ENCODE measurements at regions not wholly inside any gene's neighbourhood (a gene's known extent, or its start where the extent isn't known, plus 50 kb on each side); places are given as distances from the start of the nearest gene placed in this dataset.

DNA sequence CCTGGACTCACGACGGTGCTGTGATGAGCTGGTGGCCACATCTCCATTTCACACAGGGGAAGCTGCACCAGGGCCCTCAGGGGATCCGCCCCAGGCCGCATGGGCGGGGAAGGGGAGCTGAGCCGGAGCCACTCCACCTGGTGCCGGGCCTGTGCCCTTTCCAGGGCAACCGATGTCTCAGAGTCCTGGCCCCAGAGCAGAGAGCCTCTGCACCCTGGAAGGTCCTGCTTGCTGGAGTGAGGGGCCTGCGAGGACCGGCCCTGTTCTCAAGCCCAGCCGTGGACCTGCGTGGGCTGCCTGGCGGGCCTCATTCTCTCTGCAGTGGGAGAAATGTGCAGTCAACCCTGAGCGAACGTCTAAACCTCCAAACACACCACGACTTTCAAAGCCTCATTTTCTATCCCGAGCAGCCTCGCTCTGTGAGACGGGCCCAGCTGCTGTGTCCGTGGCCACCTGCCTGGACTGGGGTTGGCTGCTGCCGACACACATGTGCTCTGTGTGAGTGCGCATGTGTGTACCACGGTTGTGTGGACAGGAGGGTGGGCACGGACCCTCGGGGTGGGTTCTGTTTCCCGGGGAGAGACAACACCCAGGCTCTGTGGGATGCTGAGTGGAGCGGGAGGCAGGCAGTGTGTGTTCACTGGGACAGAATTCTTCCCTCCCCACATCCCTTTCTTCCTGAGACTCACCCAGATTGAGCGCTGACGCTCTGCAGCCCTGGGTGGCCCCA is 163.5 kb downstream of the KIF26A start:
- peaks cover 7% of the 10 kb centered on the region for H3K9me3 ChIP-seq (ENCODE audit: control insufficient read depth, low read depth, low read length)
- no peak overlapping the region for H3K9ac ChIP-seq (ENCODE audit: control insufficient read depth, extremely low read depth, insufficient read depth, low read length)
- TF ChIP-seq, protein P1, sequence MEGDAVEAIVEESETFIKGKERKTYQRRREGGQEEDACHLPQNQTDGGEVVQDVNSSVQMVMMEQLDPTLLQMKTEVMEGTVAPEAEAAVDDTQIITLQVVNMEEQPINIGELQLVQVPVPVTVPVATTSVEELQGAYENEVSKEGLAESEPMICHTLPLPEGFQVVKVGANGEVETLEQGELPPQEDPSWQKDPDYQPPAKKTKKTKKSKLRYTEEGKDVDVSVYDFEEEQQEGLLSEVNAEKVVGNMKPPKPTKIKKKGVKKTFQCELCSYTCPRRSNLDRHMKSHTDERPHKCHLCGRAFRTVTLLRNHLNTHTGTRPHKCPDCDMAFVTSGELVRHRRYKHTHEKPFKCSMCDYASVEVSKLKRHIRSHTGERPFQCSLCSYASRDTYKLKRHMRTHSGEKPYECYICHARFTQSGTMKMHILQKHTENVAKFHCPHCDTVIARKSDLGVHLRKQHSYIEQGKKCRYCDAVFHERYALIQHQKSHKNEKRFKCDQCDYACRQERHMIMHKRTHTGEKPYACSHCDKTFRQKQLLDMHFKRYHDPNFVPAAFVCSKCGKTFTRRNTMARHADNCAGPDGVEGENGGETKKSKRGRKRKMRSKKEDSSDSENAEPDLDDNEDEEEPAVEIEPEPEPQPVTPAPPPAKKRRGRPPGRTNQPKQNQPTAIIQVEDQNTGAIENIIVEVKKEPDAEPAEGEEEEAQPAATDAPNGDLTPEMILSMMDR (optimal IDR thresholded peaks at IDR 0.05 in 1 of 3, IDR thresholded peaks at IDR 0.05 in 1 of 3, conservative IDR thresholded peaks at IDR 0.05 in 1 of 3; ENCODE audit: extremely low read depth in 1 of 3, insufficient read depth in 2 of 3, low read length in 3 of 3), result no peak
- no peak for TF ChIP-seq EZH2 (IDR thresholded peaks at IDR 0.05; ENCODE audit: low read length)
- H3K4me1 ChIP-seq (ENCODE audit: control insufficient read depth, extremely low read depth, insufficient read depth, low read length), result no peaks in the 10 kb centered on the region
- no peak overlapping the region for H3K4me2 ChIP-seq (ENCODE audit: control insufficient read depth, extremely low read depth, insufficient read depth, low read depth, low read length)
- no peak for FAIRE-seq
- no peaks in the 10 kb centered on the region for H3K79me2 ChIP-seq (ENCODE audit: control insufficient read depth, insufficient read depth, low read length)
- no peak overlapping the region for H3K4me3 ChIP-seq (ENCODE audit: control insufficient read depth in 2 of 3, extremely low read depth in 1 of 3, insufficient read depth in 2 of 3, low read depth in 1 of 3, low read length in 3 of 3)
- dilution Hi-C loops (cut with MboI; ENCODE audit: extremely low pct_ligation_motif_present, low sequenced_read_pairs), result no loop called here
- DNase-seq (ENCODE audit: low read depth, low spot score), result no peak
- no peaks in the 10 kb centered on the region for H3K36me3 ChIP-seq (ENCODE audit: control insufficient read depth in 2 of 2, extremely low read depth in 1 of 2, insufficient read depth in 2 of 2, low read length in 2 of 2)
- H4K20me1 ChIP-seq (ENCODE audit: control insufficient read depth, extremely low read depth, insufficient read depth, low read length), result no peaks in the 10 kb centered on the region
- no peaks in the 10 kb centered on the region for H3K9me1 ChIP-seq (ENCODE audit: control insufficient read depth, extremely low read depth, insufficient read depth, low read length)
- H3K27me3 ChIP-seq (ENCODE audit: control insufficient read depth, extremely low read depth, insufficient read depth, low read length), result no peaks in the 10 kb centered on the region
- H3K27ac ChIP-seq (ENCODE audit: control insufficient read depth, insufficient read depth, low read length), result no peak overlapping the region
- no peak overlapping the region for H2AFZ ChIP-seq (ENCODE audit: control insufficient read depth, low read length)

DNA sequence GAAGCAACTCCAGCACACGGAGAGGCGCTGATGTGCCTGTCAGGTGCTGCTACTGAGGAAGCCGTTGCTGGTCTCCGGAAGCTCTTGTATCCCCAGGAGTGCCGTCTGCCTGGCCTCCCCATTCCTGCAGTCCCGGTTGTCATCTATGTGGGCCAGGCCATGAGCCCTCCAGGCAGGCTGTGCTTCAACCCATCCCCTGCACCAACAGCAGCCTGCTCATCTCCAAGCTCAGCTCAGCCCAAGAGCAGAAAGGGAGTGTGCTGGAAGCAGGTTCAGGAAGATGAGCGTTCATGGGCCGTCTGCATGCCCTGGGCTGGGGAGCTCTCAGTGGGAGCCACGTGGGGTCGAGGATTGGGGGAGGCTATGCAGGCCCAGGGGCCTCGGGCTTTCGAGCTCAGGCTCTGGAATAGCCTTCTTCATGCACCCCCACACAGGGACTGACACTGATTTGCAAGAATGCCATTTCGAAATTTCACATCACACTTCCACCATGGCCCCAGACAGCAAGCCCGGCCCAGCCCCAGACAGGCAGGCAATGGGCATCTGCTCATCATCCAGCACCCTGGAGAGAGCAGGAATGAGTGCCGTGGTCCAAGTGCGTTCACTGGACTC is 164.5 kb downstream of the KIF26A start:
- FAIRE-seq, result no peak
- no peaks in the 10 kb centered on the region for H4K20me1 ChIP-seq (ENCODE audit: control insufficient read depth, extremely low read depth, insufficient read depth, low read length)
- no peaks in the 10 kb centered on the region for H3K4me1 ChIP-seq (ENCODE audit: control insufficient read depth, extremely low read depth, insufficient read depth, low read length)
- no peak overlapping the region for H3K4me3 ChIP-seq (ENCODE audit: control insufficient read depth in 2 of 3, extremely low read depth in 1 of 3, insufficient read depth in 2 of 3, low read depth in 1 of 3, low read length in 3 of 3)
- H3K79me2 ChIP-seq (ENCODE audit: control insufficient read depth, insufficient read depth, low read length), result no peaks in the 10 kb centered on the region
- H3K9me1 ChIP-seq (ENCODE audit: control insufficient read depth, extremely low read depth, insufficient read depth, low read length), result no peaks in the 10 kb centered on the region
- no peak overlapping the region for H3K27ac ChIP-seq (ENCODE audit: control insufficient read depth, insufficient read depth, low read length)
- no peaks in the 10 kb centered on the region for H3K27me3 ChIP-seq (ENCODE audit: control insufficient read depth, extremely low read depth, insufficient read depth, low read length)
- H3K36me3 ChIP-seq (ENCODE audit: control insufficient read depth in 2 of 2, extremely low read depth in 1 of 2, insufficient read depth in 2 of 2, low read length in 2 of 2), result no peaks in the 10 kb centered on the region
- TF ChIP-seq, protein P1 (optimal IDR thresholded peaks at IDR 0.05 in 1 of 3, IDR thresholded peaks at IDR 0.05 in 1 of 3, conservative IDR thresholded peaks at IDR 0.05 in 1 of 3; ENCODE audit: extremely low read depth in 1 of 3, insufficient read depth in 2 of 3, low read length in 3 of 3), result no peak
- TF ChIP-seq EZH2 (IDR thresholded peaks at IDR 0.05; ENCODE audit: low read length), result no peak
- H3K4me2 ChIP-seq (ENCODE audit: control insufficient read depth, extremely low read depth, insufficient read depth, low read depth, low read length), result no peak overlapping the region
- DNase-seq (ENCODE audit: low read depth, low spot score), result no peak
- peaks cover 7% of the 10 kb centered on the region for H3K9me3 ChIP-seq (ENCODE audit: control insufficient read depth, low read depth, low read length)
- no peak overlapping the region for H2AFZ ChIP-seq (ENCODE audit: control insufficient read depth, low read length)
- dilution Hi-C loops (cut with MboI; ENCODE audit: extremely low pct_ligation_motif_present, low sequenced_read_pairs), result no loop called here
- H3K9ac ChIP-seq (ENCODE audit: control insufficient read depth, extremely low read depth, insufficient read depth, low read length), result no peak overlapping the region
